IMR-90 (cell line): ENCODE measurements at regions not wholly inside any gene's neighbourhood (a gene's known extent, or its start where the extent isn't known, plus 50 kb on each side); places are given as distances from the start of the nearest gene placed in this dataset.

ENCODE experiments used
- ATAC-seq: fragments of 200-7000 bp; cut with Tn5 transposase; 2 replicates; pipeline ENCODE4 v1.9.1; 2020; ENCODE audit warnings: low read depth, mild to moderate bottlenecking, moderate library complexity
- BruUV-seq: library from RNA; stranded (reverse); fragments of 400-500 nt; replicated peaks from 2 replicates; lab custom pipeline; 2021; lab: Mats Ljungman, UMichigan
- CTCF ChIA-PET: fragments of 300-600 bp; formaldehyde crosslinking; extraction: SDS; loops from one replicate; lab custom pipeline; 2021; ENCODE audit warnings: antibody characterized with exemption; lab: Yijun Ruan, JAX
- POLR2A ChIA-PET: fragments of 300-600 bp; sonication (Branson Sonifier 250); formaldehyde crosslinking; loops from one replicate; lab custom pipeline; 2022; ENCODE audit warnings: antibody characterized with exemption; ENCODE audit not compliant: unreplicated experiment; lab: Charles Lee
- DNase-seq: peaks from one replicate; pipeline ENCODE4 v3.0.0; 2013
- H2AFZ ChIP-seq: replicated peaks from 2 replicates; pipeline ENCODE3; 2013; ENCODE audit warnings: low read length, mild to moderate bottlenecking; ENCODE audit not compliant: poor library complexity
- H2AK5ac ChIP-seq: 2 replicates; pipeline ENCODE4 v1.6.1; 2013; ENCODE audit warnings: low read depth, low read length, inconsistent platforms
- H2AK9ac ChIP-seq: replicated peaks from 2 replicates; pipeline ENCODE3; 2013; ENCODE audit warnings: mild to moderate bottlenecking, low read depth, low read length, moderate library complexity; ENCODE audit not compliant: poor library complexity
- H2BK120ac ChIP-seq: 2 replicates; pipeline ENCODE4 v1.6.1; 2013; ENCODE audit warnings: low read depth, low read length, inconsistent platforms
- H2BK15ac ChIP-seq: 3 replicates; pipeline ENCODE4 v1.6.1; 2013; ENCODE audit warnings: low read depth, low read length, inconsistent platforms
- H2BK20ac ChIP-seq: 2 replicates; pipeline ENCODE4 v1.6.1; 2013; ENCODE audit warnings: low read depth, mild to moderate bottlenecking, inconsistent platforms, low read length, moderate library complexity
- H2BK5ac ChIP-seq: 2 replicates; pipeline ENCODE4 v1.6.1; 2013; ENCODE audit warnings: mild to moderate bottlenecking, low read depth, low read length, inconsistent platforms; ENCODE audit not compliant: poor library complexity, severe bottlenecking
- H3K14ac ChIP-seq: replicated peaks from 2 replicates; pipeline ENCODE4 v1.6.1; 2013; ENCODE audit warnings: low read depth, low read length, inconsistent platforms
- H3K18ac ChIP-seq: 2 replicates; pipeline ENCODE4 v1.6.1; 2013; ENCODE audit warnings: low read depth, low read length, control low read depth
- H3K23ac ChIP-seq: 2 replicates; pipeline ENCODE4 v1.6.1; 2013; ENCODE audit warnings: low read depth, low read length, inconsistent platforms
- H3K27ac ChIP-seq: 2 replicates; pipeline ENCODE4 v1.5.1; 2013; ENCODE audit warnings: mild to moderate bottlenecking, control low read depth, low read length; ENCODE audit not compliant: insufficient read depth
- H3K27me3 ChIP-seq: 2 replicates; pipeline ENCODE4 v1.6.1; 2013; ENCODE audit warnings: low read length; ENCODE audit not compliant: control insufficient read depth, insufficient read depth
- H3K36me3 ChIP-seq: 2 replicates; pipeline ENCODE4 v1.6.1; 2013; ENCODE audit warnings: low read length, mixed read lengths; ENCODE audit not compliant: control insufficient read depth, insufficient read depth
- H3K4ac ChIP-seq: 2 replicates; pipeline ENCODE4 v1.6.1; 2013; ENCODE audit warnings: low read depth, low read length, inconsistent platforms
- H3K4me1 ChIP-seq: 2 replicates; pipeline ENCODE4 v1.6.1; 2013; ENCODE audit warnings: low read length, mixed read lengths; ENCODE audit not compliant: control insufficient read depth, insufficient read depth
- H3K4me2 ChIP-seq: 2 replicates; pipeline ENCODE4 v1.6.1; 2013; ENCODE audit warnings: low read depth, mild to moderate bottlenecking, control low read depth, low read length, moderate library complexity
- H3K4me3 ChIP-seq: 2 replicates; pipeline ENCODE4 v1.5.1; 2013; ENCODE audit warnings: low read depth, mild to moderate bottlenecking, control low read depth, low read length, moderate library complexity; ENCODE audit not compliant: insufficient read depth
- H3K56ac ChIP-seq: 2 replicates; pipeline ENCODE4 v1.6.1; 2013; ENCODE audit warnings: low read length, inconsistent platforms; ENCODE audit not compliant: insufficient read depth; ENCODE audit errors: extremely low read depth
- H3K79me1 ChIP-seq, 2 experiments: 2 replicates each; pipeline ENCODE4 v1.6.1; 2013; ENCODE audit warnings: low read length in 2 of 2, inconsistent platforms in 1 of 2, low read depth in 1 of 2
- H3K9ac ChIP-seq: 2 replicates; pipeline ENCODE4 v1.6.1; 2013; ENCODE audit warnings: low read depth, low read length, control low read depth
- H3K9me1 ChIP-seq: 2 replicates; pipeline ENCODE4 v1.6.1; 2013; ENCODE audit warnings: low read length, inconsistent platforms; ENCODE audit not compliant: insufficient read depth
- H3K9me3 ChIP-seq: 2 replicates; pipeline ENCODE4 v1.6.1; 2013; ENCODE audit warnings: low read length; ENCODE audit not compliant: control insufficient read depth, insufficient read depth
- H4K20me1 ChIP-seq: 2 replicates; pipeline ENCODE4 v1.6.1; 2013; ENCODE audit warnings: low read length, inconsistent platforms; ENCODE audit not compliant: insufficient read depth
- H4K5ac ChIP-seq: 2 replicates; pipeline ENCODE4 v1.6.1; 2013; ENCODE audit warnings: mild to moderate bottlenecking, low read depth, low read length, control low read depth
- H4K8ac ChIP-seq, 2 experiments: 2 replicates each; pipeline ENCODE4 v1.6.1; 2013; ENCODE audit warnings: low read depth in 2 of 2, low read length in 2 of 2, control low read depth in 1 of 2, inconsistent platforms in 1 of 2
- H4K91ac ChIP-seq: 2 replicates; pipeline ENCODE4 v1.6.1; 2013; ENCODE audit warnings: low read depth, low read length, inconsistent platforms; ENCODE audit not compliant: insufficient read depth
- BHLHE40 ChIP-seq: fragments of 150-350 bp; IDR thresholded peaks from 2 replicates; pipeline ENCODE4 v1.6.1; 2016; ENCODE audit warnings: mild to moderate bottlenecking, low read depth, low read length
- CEBPB ChIP-seq: IDR thresholded peaks from 2 replicates; pipeline ENCODE4 v1.6.1; 2012; ENCODE audit warnings: low read depth, low read length, improper control_type of control experiment
- CTCF ChIP-seq: conservative IDR thresholded peaks from 2 replicates; pipeline ENCODE4 v1.5.1; 2012; ENCODE audit warnings: mild to moderate bottlenecking, low read depth, low read length, improper control_type of control experiment
- FOS ChIP-seq: fragments of 150-350 bp; IDR thresholded peaks from 2 replicates; pipeline ENCODE4 v1.6.1; 2016; ENCODE audit warnings: low read depth, low read length
- MAFK ChIP-seq: IDR thresholded peaks from 2 replicates; pipeline ENCODE4 v1.6.1; 2012; ENCODE audit warnings: low read depth, low read length, improper control_type of control experiment
- MAZ ChIP-seq: IDR thresholded peaks from 2 replicates; pipeline ENCODE4 v1.6.1; 2012; ENCODE audit warnings: low read depth, mild to moderate bottlenecking, low read length, improper control_type of control experiment, moderate library complexity, borderline replicate concordance
- MXI1 ChIP-seq: IDR thresholded peaks from 2 replicates; pipeline ENCODE4 v1.6.1; 2012; ENCODE audit warnings: low read depth, mild to moderate bottlenecking, low read length, moderate library complexity, borderline replicate concordance
- NFE2L2 ChIP-seq: fragments of 150-350 bp; IDR thresholded peaks from 2 replicates; pipeline ENCODE4 v1.6.1; 2016; ENCODE audit warnings: low read depth, mild to moderate bottlenecking, low read length
- POLR2A ChIP-seq: IDR thresholded peaks from 2 replicates; pipeline ENCODE4 v1.6.1; 2012; ENCODE audit warnings: mild to moderate bottlenecking, low read depth, low read length
- RCOR1 ChIP-seq: IDR thresholded peaks from 2 replicates; pipeline ENCODE4 v1.6.1; 2012; ENCODE audit warnings: mild to moderate bottlenecking, low read length, improper control_type of control experiment; ENCODE audit not compliant: insufficient replicate concordance
- RFX5 ChIP-seq: IDR thresholded peaks from 2 replicates; pipeline ENCODE4 v1.8.0; 2012; ENCODE audit warnings: low read depth, mild to moderate bottlenecking, low read length, moderate library complexity
- SMC3 ChIP-seq: fragments of 150-350 bp; IDR thresholded peaks from 2 replicates; pipeline ENCODE4 v1.6.1; 2016; ENCODE audit warnings: low read depth, mild to moderate bottlenecking, antibody characterized with exemption, low read length, moderate library complexity
- USF2 ChIP-seq: fragments of 150-350 bp; IDR thresholded peaks from 2 replicates; pipeline ENCODE4 v1.6.1; 2017; ENCODE audit warnings: mild to moderate bottlenecking, antibody characterized with exemption, low read length, low read depth
- WGBS, 2 experiments: methylation state at CpG; one replicate each; pipeline versions ENCODE4 v1.1.5 to v1.1.7; 2013; ENCODE audit warnings: missing lambda C conversion rate in 2 of 2; ENCODE audit not compliant: insufficient read length in 1 of 2; ENCODE audit errors: extremely low coverage in 2 of 2; 5-methylcytosine and 5-hydroxymethylcytosine counted together
- dilution Hi-C: fragments of 300-500 bp; cut with HindIII; formaldehyde crosslinking; loops from one replicate; pipeline ENCODE4 v1.14.3; 2018; ENCODE audit warnings: low sequenced_read_pairs; ENCODE audit not compliant: unreplicated experiment
- in situ Hi-C: fragments of 300-500 bp; cut with MboI; formaldehyde crosslinking; loops from 3 replicates; pipeline ENCODE4 v1.14.3; 2019; ENCODE audit warnings: low sequenced_read_pairs, inconsistent platforms, mixed read lengths
- intact Hi-C: fragments of 100-400 bp; cut with micrococcal nuclease; formaldehyde crosslinking; loops from 2 replicates; pipeline ENCODE4 v1.10.0; 2022

GRCh38 chr9:80561526-80561925 is 989.8 kb downstream of the TLE4 start:
- H3K79me1 ChIP-seq = no peaks in the 10 kb centered on the region
- H3K9me1 ChIP-seq = no peaks in the 10 kb centered on the region
- dilution Hi-C loops = no loop called here
- no peak overlapping the region for H2AK9ac ChIP-seq
- in situ Hi-C loops = no loop called here
- ChIA-PET CTCF (no interaction called here), POLR2A (interaction anchor here (0.7 kb wide), 1 partner anchor 171 kb away, joined by 3 read pairs; no protein-coding TSS in a partner anchor)
- no peak overlapping the region for H3K4ac ChIP-seq
- no peak overlapping the region for H3K18ac ChIP-seq
- H4K20me1 ChIP-seq = no peaks in the 10 kb centered on the region
- no peak overlapping the region for H4K91ac ChIP-seq
- no peak overlapping the region for H4K8ac ChIP-seq
- no peak overlapping the region for H2BK120ac ChIP-seq
- H3K56ac ChIP-seq = no peak overlapping the region
- H3K4me2 ChIP-seq = no peak overlapping the region
- no peak overlapping the region for H3K9ac ChIP-seq
- intact Hi-C loops = no loop called here
- no peak overlapping the region for H2BK5ac ChIP-seq
- H3K27me3 ChIP-seq = no peaks in the 10 kb centered on the region
- BruUV-seq = no TSS peak
- H3K4me3 ChIP-seq = no peak overlapping the region
- H3K4me1 ChIP-seq = no peaks in the 10 kb centered on the region
- no peak overlapping the region for H2AK5ac ChIP-seq
- no peak overlapping the region for H4K5ac ChIP-seq
- no peak overlapping the region for H2AFZ ChIP-seq
- DNase-seq (no peak), ATAC-seq (no peak)
- H3K27ac ChIP-seq = no peak overlapping the region
- H3K14ac ChIP-seq = no peak overlapping the region
- H3K23ac ChIP-seq = no peak overlapping the region
- TF ChIP-seq CEBPB (no peak), USF2 (no peak), POLR2A (no peak), RCOR1 (no peak), SMC3 (no peak), FOS (no peak), RFX5 (no peak), MAFK (no peak), MAZ (no peak), CTCF (no peak), BHLHE40 (no peak), MXI1 (no peak), NFE2L2 (no peak)
- H3K36me3 ChIP-seq = no peaks in the 10 kb centered on the region
- H2BK15ac ChIP-seq = no peak overlapping the region
- no peaks in the 10 kb centered on the region for H3K9me3 ChIP-seq
- H2BK20ac ChIP-seq = no peak overlapping the region
- WGBS, 2 experiments = no CpG with 5 or more reads among the region's 2 CpGs
